ENCODE measurements at regions not wholly inside any gene's neighbourhood (a gene's known extent, or its start where the extent isn't known, plus 50 kb on each side); places are given as distances from the start of the nearest gene placed in this dataset.

DNA sequence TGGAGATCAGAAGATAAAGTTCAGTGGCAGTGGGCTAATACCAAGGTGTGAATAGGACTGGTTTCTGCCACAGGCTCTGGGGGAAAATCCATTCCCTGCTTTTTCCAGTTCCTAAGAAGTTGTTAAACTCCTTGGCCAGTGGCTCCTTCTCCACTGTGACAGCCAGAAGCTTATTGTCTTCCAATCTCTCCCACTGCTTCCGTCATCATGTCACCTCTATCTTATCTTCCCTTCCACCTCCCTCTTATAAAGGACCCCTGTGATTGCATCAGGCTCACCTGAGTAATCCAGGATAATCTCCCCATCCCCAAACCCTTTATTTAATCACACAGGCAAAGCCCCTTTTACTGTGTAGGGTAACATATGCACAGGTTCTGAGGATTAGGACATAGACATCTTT, 431.2 kb upstream of the SLC10A2 start:
- TF ChIP-seq JUND (IDR thresholded peaks at IDR 0.05) (no peak), SIN3A (IDR thresholded peaks at IDR 0.05; ENCODE audit: low read depth) (no peak), POLR2AphosphoS5 (IDR thresholded peaks at IDR 0.05; ENCODE audit: low read depth, low read length) (no peak), POLR2A (IDR thresholded peaks at IDR 0.05; ENCODE audit: borderline replicate concordance, extremely low read depth, insufficient read depth, insufficient read length) (no peak), RAD21 (IDR thresholded peaks at IDR 0.05; ENCODE audit: low read depth) (no peak)
- TF ChIP-seq, protein P1, sequence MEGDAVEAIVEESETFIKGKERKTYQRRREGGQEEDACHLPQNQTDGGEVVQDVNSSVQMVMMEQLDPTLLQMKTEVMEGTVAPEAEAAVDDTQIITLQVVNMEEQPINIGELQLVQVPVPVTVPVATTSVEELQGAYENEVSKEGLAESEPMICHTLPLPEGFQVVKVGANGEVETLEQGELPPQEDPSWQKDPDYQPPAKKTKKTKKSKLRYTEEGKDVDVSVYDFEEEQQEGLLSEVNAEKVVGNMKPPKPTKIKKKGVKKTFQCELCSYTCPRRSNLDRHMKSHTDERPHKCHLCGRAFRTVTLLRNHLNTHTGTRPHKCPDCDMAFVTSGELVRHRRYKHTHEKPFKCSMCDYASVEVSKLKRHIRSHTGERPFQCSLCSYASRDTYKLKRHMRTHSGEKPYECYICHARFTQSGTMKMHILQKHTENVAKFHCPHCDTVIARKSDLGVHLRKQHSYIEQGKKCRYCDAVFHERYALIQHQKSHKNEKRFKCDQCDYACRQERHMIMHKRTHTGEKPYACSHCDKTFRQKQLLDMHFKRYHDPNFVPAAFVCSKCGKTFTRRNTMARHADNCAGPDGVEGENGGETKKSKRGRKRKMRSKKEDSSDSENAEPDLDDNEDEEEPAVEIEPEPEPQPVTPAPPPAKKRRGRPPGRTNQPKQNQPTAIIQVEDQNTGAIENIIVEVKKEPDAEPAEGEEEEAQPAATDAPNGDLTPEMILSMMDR (IDR thresholded peaks at IDR 0.05 in 2 of 3, conservative IDR thresholded peaks at IDR 0.05 in 1 of 3; ENCODE audit: borderline replicate concordance in 1 of 3, insufficient read depth in 1 of 3, low read depth in 2 of 3, low read length in 2 of 3) = no peak

Data from HCT116 (cell line).